K562 (cell line): ENCODE measurements at regions not wholly inside any gene's neighbourhood (a gene's known extent, or its start where the extent isn't known, plus 50 kb on each side); places are given as distances from the start of the nearest gene placed in this dataset.

Experiments used
- ATAC-seq: fragments of 200-7000 bp; cut with Tn5 transposase; 3 replicates; pipeline ENCODE4 v1.9.1; 2020; ENCODE audit warnings: moderate library complexity
- BruUV-seq: library from RNA; stranded (reverse); fragments of 400-500 nt; replicated peaks from 2 replicates; lab custom pipeline; 2021; lab: Mats Ljungman, UMichigan
- CTCF ChIA-PET: fragments of 300-600 bp; formaldehyde crosslinking; extraction: SDS; loops from one replicate; lab custom pipeline; 2021; ENCODE audit warnings: low intra/inter-chr PET ratio; lab: Yijun Ruan, JAX
- POLR2A ChIA-PET: fragments of 300-600, 350-650 bp; sonication (Branson Sonifier 250); formaldehyde crosslinking; extraction: SDS; loops from one replicate; lab custom pipeline; 2021; ENCODE audit warnings: antibody characterized with exemption, inconsistent platforms; lab: Yijun Ruan, JAX
- DNase-seq, 4 experiments: peaks; one replicate each; pipeline versions ENCODE4 v3.0.0 to v3.0.0-alpha.2; 2011 to 2018; ENCODE audit warnings: low spot score in 3 of 4, mixed read lengths in 3 of 4; ENCODE audit errors: extremely low read depth in 1 of 4
- FAIRE-seq: peaks from 2 replicates; lab custom pipeline; 2011; peaks lifted over from hg19 to GRCh38; lab: Jason Lieb, UNC
- H2AFZ ChIP-seq: 2 replicates; pipeline ENCODE4 v1.6.0; 2011; ENCODE audit warnings: low read depth, low read length, control low read depth, inconsistent platforms
- H3K27ac ChIP-seq: fragments of 200-600 bp; 3 replicates; pipeline ENCODE4 v1.8.0; 2011; ENCODE audit warnings: low read depth, mild to moderate bottlenecking, control low read depth, inconsistent platforms, low read length, moderate library complexity, mixed read lengths; ENCODE audit errors: extremely low read depth
- H3K27me3 ChIP-seq, 2 experiments: fragments of 300-600 bp in 1 of 2; 2 replicates in 1 of 2; 3 replicates in 1 of 2; pipeline versions ENCODE4 v1.6.0 to v1.8.0; 2011; ENCODE audit warnings: inconsistent platforms in 2 of 2, low read length in 2 of 2, mild to moderate bottlenecking in 1 of 2, mixed read lengths in 1 of 2, moderate library complexity in 1 of 2; ENCODE audit not compliant: control insufficient read depth in 2 of 2, insufficient read depth in 2 of 2
- H3K36me3 ChIP-seq: fragments of 300-600 bp; 3 replicates; pipeline ENCODE4 v1.8.0; 2011; ENCODE audit warnings: mild to moderate bottlenecking, low read length, inconsistent platforms; ENCODE audit not compliant: control insufficient read depth, insufficient read depth
- H3K4me1 ChIP-seq, 2 experiments: fragments of 200-600 bp in 1 of 2; replicated peaks in 1 of 2; 2 replicates in 1 of 2; 3 replicates in 1 of 2; pipeline versions ENCODE4 v1.5.1 to v1.8.0; 2011; ENCODE audit warnings: inconsistent platforms in 2 of 2, low read length in 2 of 2, mild to moderate bottlenecking in 1 of 2, mixed read lengths in 1 of 2, moderate library complexity in 1 of 2; ENCODE audit not compliant: control insufficient read depth in 2 of 2, insufficient read depth in 2 of 2
- H3K4me2 ChIP-seq: 2 replicates; pipeline ENCODE4 v1.6.1; 2011; ENCODE audit warnings: low read length, control low read depth, inconsistent platforms, mixed read lengths; ENCODE audit not compliant: insufficient read depth
- H3K4me3 ChIP-seq: fragments of 200-600 bp; sonication (generic), shearing (Covaris generic); 2 replicates; pipeline ENCODE4 v1.5.1; 2016; ENCODE audit warnings: control low read depth, inconsistent platforms
- H3K79me2 ChIP-seq: fragments of 200-600 bp; 3 replicates; pipeline ENCODE4 v1.8.0; 2011; ENCODE audit warnings: low read length, inconsistent platforms; ENCODE audit not compliant: control insufficient read depth, insufficient read depth
- H3K9ac ChIP-seq, 2 experiments: 2 replicates each; pipeline versions ENCODE4 v1.6.0 to v1.6.1; 2011; ENCODE audit warnings: low read depth in 2 of 2, low read length in 2 of 2, control low read depth in 1 of 2, inconsistent platforms in 1 of 2, mild to moderate bottlenecking in 1 of 2, mixed read lengths in 1 of 2; ENCODE audit not compliant: insufficient read depth in 1 of 2
- H3K9me1 ChIP-seq: one replicate; pipeline ENCODE4 v1.6.0; 2011; ENCODE audit warnings: inconsistent platforms, mild to moderate bottlenecking, low read length, moderate library complexity; ENCODE audit not compliant: control insufficient read depth, insufficient read depth
- H3K9me3 ChIP-seq: replicated peaks from 2 replicates; pipeline ENCODE4 v1.5.1; 2011; ENCODE audit warnings: low read depth, low read length, inconsistent platforms; ENCODE audit not compliant: control insufficient read depth, insufficient read depth
- H4K20me1 ChIP-seq: replicated peaks from 2 replicates; pipeline ENCODE4 v1.6.1; 2011; ENCODE audit warnings: low read length, inconsistent platforms, mixed read lengths; ENCODE audit not compliant: control insufficient read depth, insufficient read depth
- CBFB ChIP-seq: sonication (generic); formaldehyde crosslinking; IDR thresholded peaks from 2 replicates; pipeline ENCODE4 v1.4.0; 2020; ENCODE audit warnings: mild to moderate bottlenecking, missing genetic modification reagents
- CEBPB ChIP-seq: fragments of 450-650 bp; IDR thresholded peaks from 2 replicates; pipeline ENCODE4 v1.6.1; 2016; ENCODE audit warnings: missing genetic modification characterization, missing compliant biosample characterization
- CEBPG ChIP-seq, 3 experiments: fragments of 200-800 bp in 1 of 3; sonication (Bioruptor generic) in 1 of 3; sonication (generic) in 1 of 3; formaldehyde crosslinking in 1 of 3; IDR thresholded peaks in 2 of 3; conservative IDR thresholded peaks in 1 of 3; 2 replicates each; pipeline versions ENCODE4 v1.6.1 to v1.8.0; 2016 to 2022; ENCODE audit warnings: missing compliant biosample characterization in 2 of 3, missing genetic modification characterization in 2 of 3, mild to moderate bottlenecking in 1 of 3, missing genetic modification reagents in 1 of 3
- FOXM1 ChIP-seq, 2 experiments: fragments of 450-650 bp in 1 of 2; sonication (generic) in 1 of 2; formaldehyde crosslinking in 1 of 2; IDR thresholded peaks; 2 replicates each; pipeline versions ENCODE4 v1.6.1 to v1.9.0; 2017 to 2022; ENCODE audit warnings: low read depth in 2 of 2, mild to moderate bottlenecking in 2 of 2, missing genetic modification reagents in 1 of 2, moderate library complexity in 1 of 2
- IFI16 ChIP-seq: fragments of 250-450 bp; sonication (Bioruptor Pico); IDR thresholded peaks from 2 replicates; pipeline ENCODE4 v2.1.2; 2022; ENCODE audit warnings: mild to moderate bottlenecking, inconsistent platforms
- KHSRP ChIP-seq: fragments of 450-650 bp; IDR thresholded peaks from 2 replicates; pipeline ENCODE4 v1.6.1; 2017
- LARP7 ChIP-seq: fragments of 450-650 bp; IDR thresholded peaks from 2 replicates; pipeline ENCODE4 v1.6.1; 2016
- POLR2G ChIP-seq: fragments of 200-400 bp; formaldehyde crosslinking; IDR thresholded peaks from 2 replicates; pipeline ENCODE4 v1.6.1; 2017; ENCODE audit warnings: low read depth, mild to moderate bottlenecking, antibody characterized with exemption, low read length, moderate library complexity
- RFX1 ChIP-seq: fragments of 450-650 bp; IDR thresholded peaks from 2 replicates; pipeline ENCODE4 v1.6.1; 2016; ENCODE audit warnings: mild to moderate bottlenecking, moderate library complexity
- SMAD4 ChIP-seq: fragments of 250-450 bp; sonication (Bioruptor Pico); conservative IDR thresholded peaks from 2 replicates; pipeline ENCODE4 v1.8.0; 2021; ENCODE audit warnings: inconsistent platforms, mild to moderate bottlenecking, moderate library complexity
- ZNF140 ChIP-seq: fragments of 250-450 bp; sonication (Bioruptor Pico); IDR thresholded peaks from 2 replicates; pipeline ENCODE4 v1.8.0; 2021; ENCODE audit warnings: moderate library complexity, mild to moderate bottlenecking, inconsistent platforms
- ZNF354B ChIP-seq: fragments of 250-450 bp; sonication (Bioruptor Pico); IDR thresholded peaks from 2 replicates; pipeline ENCODE4 v1.4.0; 2020
- ZNF780A ChIP-seq: fragments of 250-450 bp; sonication (Bioruptor Pico); IDR thresholded peaks from 2 replicates; pipeline ENCODE4 v1.5.0; 2021; ENCODE audit warnings: mild to moderate bottlenecking
- WGBS: fragments of 100-300 bp; shearing (Covaris generic); methylation state at CpG from one replicate; pipeline ENCODE4 v1.1.6; 2016; ENCODE audit warnings: low coverage, mixed read lengths; ENCODE audit not compliant: insufficient coverage; ENCODE audit errors: missing lambda C conversion rate; 5-methylcytosine and 5-hydroxymethylcytosine counted together
- in situ Hi-C: fragments of 300-500 bp; cut with MboI; formaldehyde crosslinking; loops from 4 replicates; pipeline ENCODE4 v1.15.0; 2018; ENCODE audit warnings: inconsistent platforms, mixed read lengths
- intact Hi-C: fragments of 100-400 bp; cut with micrococcal nuclease; formaldehyde crosslinking; loops from 2 replicates; pipeline ENCODE4 v1.14.2; 2022
- TF ChIP-seq, protein P1 (sequence below): fragments of 450-650 bp; conservative IDR thresholded peaks from 2 replicates; pipeline ENCODE4 v1.6.1; 2016; ENCODE audit warnings: missing genetic modification characterization, low read depth, mild to moderate bottlenecking, control low read depth, missing compliant biosample characterization
- TF ChIP-seq, protein P2 (sequence below): IDR thresholded peaks from 2 replicates; pipeline ENCODE4 v1.6.1; 2016; ENCODE audit warnings: missing genetic modification characterization, missing compliant biosample characterization
- TF ChIP-seq, protein P3 (sequence below): fragments of 450-650 bp; formaldehyde crosslinking; IDR thresholded peaks from 2 replicates; pipeline ENCODE4 v1.4.0; 2022; ENCODE audit warnings: missing genetic modification characterization
- TF ChIP-seq, protein P4 (sequence below): sonication (generic); formaldehyde crosslinking; IDR thresholded peaks from 2 replicates; pipeline ENCODE4 v1.8.1; 2023; ENCODE audit warnings: mild to moderate bottlenecking, missing genetic modification reagents

DNA sequence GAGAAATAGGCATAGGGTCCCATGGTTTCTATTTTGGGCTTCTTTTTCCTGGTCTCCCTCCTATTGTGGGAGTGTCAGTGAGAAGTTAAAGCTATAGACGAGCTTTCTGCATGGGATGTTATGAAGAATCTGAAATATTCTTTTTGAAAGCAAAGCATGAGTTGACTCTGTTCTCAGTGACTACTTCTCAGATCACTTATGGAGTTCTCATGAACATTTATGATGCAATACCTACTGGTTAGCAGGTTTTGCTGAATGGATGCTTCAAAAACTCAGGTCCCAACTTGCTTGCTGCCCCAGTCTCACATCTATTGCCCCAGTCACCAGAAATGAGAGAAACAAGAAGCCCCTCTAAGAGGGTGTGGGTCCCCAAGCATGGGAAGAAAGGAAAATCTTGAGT is 365.0 kb downstream of the HRH4 start:
- Histone ChIP-seq H4K20me1 (no peaks in the 10 kb centered on the region), H3K4me3 (no peak overlapping the region), H3K27me3 (no peaks in the 10 kb centered on the region)
- BruUV-seq, result no TSS peak
- intact Hi-C loops, result no loop called here
- no peak for FAIRE-seq
- TF ChIP-seq ZNF140 (CRISPR knock-in tag) (no peak), FOXM1 (IDR thresholded peaks at IDR 0.05; ENCODE audit: low read depth) (no peak), FOXM1 (CRISPR knock-in tag; IDR thresholded peaks at IDR 0.05; ENCODE audit: low read depth) (no peak), CEBPB (tag) (peak; percentile 51; the same call in 1 of the 2 replicates), POLR2G (no peak), KHSRP (no peak), CBFB (no peak), CEBPG (CRISPR knock-in tag; IDR thresholded peaks at IDR 0.05) (no peak), CEBPG (tag; conservative IDR thresholded peaks at IDR 0.05 in 1 of 2, IDR thresholded peaks at IDR 0.05 in 1 of 2) (peak in 1 of 2 experiments; percentile 80; a peak in 2 of 4 replicates), ZNF354B (CRISPR knock-in tag) (no peak), IFI16 (no peak), SMAD4 (CRISPR knock-in tag) (no peak), LARP7 (no peak), RFX1 (no peak), ZNF780A (no peak)
- TF ChIP-seq, protein P1, sequence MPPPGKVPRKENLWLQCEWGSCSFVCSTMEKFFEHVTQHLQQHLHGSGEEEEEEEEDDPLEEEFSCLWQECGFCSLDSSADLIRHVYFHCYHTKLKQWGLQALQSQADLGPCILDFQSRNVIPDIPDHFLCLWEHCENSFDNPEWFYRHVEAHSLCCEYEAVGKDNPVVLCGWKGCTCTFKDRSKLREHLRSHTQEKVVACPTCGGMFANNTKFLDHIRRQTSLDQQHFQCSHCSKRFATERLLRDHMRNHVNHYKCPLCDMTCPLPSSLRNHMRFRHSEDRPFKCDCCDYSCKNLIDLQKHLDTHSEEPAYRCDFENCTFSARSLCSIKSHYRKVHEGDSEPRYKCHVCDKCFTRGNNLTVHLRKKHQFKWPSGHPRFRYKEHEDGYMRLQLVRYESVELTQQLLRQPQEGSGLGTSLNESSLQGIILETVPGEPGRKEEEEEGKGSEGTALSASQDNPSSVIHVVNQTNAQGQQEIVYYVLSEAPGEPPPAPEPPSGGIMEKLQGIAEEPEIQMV (tag), result no peak
- TF ChIP-seq, protein P2, sequence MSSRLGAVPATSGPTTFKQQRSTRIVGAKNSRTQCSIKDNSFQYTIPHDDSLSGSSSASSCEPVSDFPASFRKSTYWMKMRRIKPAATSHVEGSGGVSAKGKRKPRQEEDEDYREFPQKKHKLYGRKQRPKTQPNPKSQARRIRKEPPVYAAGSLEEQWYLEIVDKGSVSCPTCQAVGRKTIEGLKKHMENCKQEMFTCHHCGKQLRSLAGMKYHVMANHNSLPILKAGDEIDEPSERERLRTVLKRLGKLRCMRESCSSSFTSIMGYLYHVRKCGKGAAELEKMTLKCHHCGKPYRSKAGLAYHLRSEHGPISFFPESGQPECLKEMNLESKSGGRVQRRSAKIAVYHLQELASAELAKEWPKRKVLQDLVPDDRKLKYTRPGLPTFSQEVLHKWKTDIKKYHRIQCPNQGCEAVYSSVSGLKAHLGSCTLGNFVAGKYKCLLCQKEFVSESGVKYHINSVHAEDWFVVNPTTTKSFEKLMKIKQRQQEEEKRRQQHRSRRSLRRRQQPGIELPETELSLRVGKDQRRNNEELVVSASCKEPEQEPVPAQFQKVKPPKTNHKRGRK (tag), result no peak
- TF ChIP-seq, protein P3, sequence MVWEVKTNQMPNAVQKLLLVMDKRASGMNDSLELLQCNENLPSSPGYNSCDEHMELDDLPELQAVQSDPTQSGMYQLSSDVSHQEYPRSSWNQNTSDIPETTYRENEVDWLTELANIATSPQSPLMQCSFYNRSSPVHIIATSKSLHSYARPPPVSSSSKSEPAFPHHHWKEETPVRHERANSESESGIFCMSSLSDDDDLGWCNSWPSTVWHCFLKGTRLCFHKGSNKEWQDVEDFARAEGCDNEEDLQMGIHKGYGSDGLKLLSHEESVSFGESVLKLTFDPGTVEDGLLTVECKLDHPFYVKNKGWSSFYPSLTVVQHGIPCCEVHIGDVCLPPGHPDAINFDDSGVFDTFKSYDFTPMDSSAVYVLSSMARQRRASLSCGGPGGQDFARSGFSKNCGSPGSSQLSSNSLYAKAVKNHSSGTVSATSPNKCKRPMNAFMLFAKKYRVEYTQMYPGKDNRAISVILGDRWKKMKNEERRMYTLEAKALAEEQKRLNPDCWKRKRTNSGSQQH (CRISPR knock-in tag), result no peak
- TF ChIP-seq, protein P4, sequence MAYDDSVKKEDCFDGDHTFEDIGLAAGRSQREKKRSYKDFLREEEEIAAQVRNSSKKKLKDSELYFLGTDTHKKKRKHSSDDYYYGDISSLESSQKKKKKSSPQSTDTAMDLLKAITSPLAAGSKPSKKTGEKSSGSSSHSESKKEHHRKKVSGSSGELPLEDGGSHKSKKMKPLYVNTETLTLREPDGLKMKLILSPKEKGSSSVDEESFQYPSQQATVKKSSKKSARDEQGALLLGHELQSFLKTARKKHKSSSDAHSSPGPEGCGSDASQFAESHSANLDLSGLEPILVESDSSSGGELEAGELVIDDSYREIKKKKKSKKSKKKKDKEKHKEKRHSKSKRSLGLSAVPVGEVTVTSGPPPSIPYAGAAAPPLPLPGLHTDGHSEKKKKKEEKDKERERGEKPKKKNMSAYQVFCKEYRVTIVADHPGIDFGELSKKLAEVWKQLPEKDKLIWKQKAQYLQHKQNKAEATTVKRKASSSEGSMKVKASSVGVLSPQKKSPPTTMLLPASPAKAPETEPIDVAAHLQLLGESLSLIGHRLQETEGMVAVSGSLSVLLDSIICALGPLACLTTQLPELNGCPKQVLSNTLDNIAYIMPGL (CRISPR knock-in tag), result no peak
- TF ChIP-seq, all 486 proteins: peak for 2
- Histone ChIP-seq H3K4me1 (no peaks in the 10 kb centered on the region), H3K36me3 (no peaks in the 10 kb centered on the region), H3K9me3 (no peaks in the 10 kb centered on the region), H3K9me1 (no peaks in the 10 kb centered on the region), H3K4me2 (no peak overlapping the region), H3K27ac (no peak overlapping the region), H3K79me2 (no peaks in the 10 kb centered on the region), H2AFZ (no peak overlapping the region), H3K9ac (no peak overlapping the region)
- ChIA-PET POLR2A (interaction anchor here (0.8 kb wide), 1 partner anchor 9 kb away, joined by 3 read pairs; no protein-coding TSS in a partner anchor), CTCF (no interaction called here)
- WGBS, result 0% methylated on average over 1 of the region's 1 CpG
- ATAC-seq, result no peak
- DNase-seq, result no peak
- in situ Hi-C loops, result loop anchor here (25.0 kb wide), 1 partner anchor 1312 kb away; the partner anchor contains the start of gene PSMA8
